ENCODE measurements at regions not wholly inside any gene's neighbourhood (a gene's known extent, or its start where the extent isn't known, plus 50 kb on each side); places are given as distances from the start of the nearest gene placed in this dataset.

DNA sequence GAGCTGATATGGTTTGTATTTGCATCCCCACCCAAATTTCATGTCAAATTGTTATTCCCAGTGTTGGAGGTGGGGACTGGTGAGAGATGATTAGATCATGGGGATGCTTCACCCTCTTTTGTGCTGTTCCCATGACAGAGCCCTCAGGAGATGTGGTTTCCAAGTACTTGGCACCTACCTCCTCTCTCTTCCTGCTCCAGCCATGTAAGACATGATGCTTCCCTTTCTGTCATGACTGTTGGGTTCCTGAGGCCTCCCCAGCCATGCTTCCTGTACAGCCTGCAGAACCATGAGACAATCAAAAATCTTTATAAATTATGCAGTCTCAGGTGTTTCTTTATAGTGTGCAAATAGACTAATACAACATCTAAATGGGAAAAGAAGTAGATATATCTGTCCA, 754.5 kb downstream of the TMEM121 start:
- TF ChIP-seq CTCF (IDR thresholded peaks at IDR 0.05) = no peak
- no peak for TF ChIP-seq POLR2A (IDR thresholded peaks at IDR 0.05)
- no peak for TF ChIP-seq POLR2AphosphoS5 (IDR thresholded peaks at IDR 0.05)
- no peak for TF ChIP-seq EP300 (IDR thresholded peaks at IDR 0.05)

Data from stomach (tissue), 4 donors.